ENCODE measurements at regions not wholly inside any gene's neighbourhood (a gene's known extent, or its start where the extent isn't known, plus 50 kb on each side); places are given as distances from the start of the nearest gene placed in this dataset.
A peak's percentile ranks its signal among the peaks of the same experiment; 100 is the strongest.

DNA sequence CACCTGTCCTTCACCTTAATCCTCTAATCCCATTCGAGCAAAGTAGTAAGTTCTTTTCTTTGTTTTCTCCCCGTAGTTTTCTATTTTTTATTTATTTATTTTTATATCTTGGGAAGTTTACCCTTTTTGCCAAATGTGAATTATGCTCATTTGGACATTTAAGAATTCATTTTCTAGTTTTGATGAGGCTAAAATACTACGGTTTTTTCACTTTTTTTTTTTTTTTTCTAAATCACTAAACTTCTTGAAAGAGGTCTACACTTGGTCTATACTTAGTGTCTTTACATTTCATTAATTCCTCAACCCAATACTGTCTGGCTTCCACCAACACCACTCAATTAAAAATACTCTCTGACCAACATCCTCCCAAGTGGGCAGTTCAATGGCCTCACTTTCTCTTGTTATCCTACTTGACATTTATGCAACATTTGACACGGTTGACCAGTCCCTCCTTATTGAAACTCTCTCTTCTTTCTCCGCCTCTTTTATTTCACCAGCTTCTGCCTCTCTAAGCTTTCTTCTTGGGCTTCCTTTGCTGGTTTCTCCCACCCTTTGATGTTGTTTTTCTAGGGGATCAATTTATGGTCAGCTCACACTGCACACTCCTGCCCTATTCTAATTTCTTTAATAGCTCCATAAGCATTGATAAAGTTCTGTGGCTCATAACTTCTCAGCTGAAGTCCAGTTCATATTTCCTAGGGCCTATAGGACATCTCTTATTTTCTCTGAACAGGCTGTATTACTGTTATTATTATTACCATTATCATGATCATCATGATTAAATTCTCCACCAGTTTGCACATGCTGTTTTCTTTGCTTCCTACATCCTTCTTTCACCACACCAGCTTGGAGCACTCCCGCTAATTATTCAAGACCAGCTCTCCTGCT is 72.6 kb upstream of the CITED2 start (continued):
- TF ChIP-seq ZNF699 (CRISPR knock-in tag; IDR thresholded peaks at IDR 0.05; ENCODE audit: insufficient replicate concordance) (no peak), ZNF79 (CRISPR knock-in tag; IDR thresholded peaks at IDR 0.05; ENCODE audit: low read depth) (0 out of 2 replicates have a peak, but pooled peaks have one; percentile 21), CHD2 (IDR thresholded peaks at IDR 0.05; ENCODE audit: low read depth, low read length) (no peak), ZNF24 (IDR thresholded peaks at IDR 0.05) (0 out of 2 replicates have a peak, but pooled peaks have one; percentile 32), ZNF140 (CRISPR knock-in tag; IDR thresholded peaks at IDR 0.05) (peak; percentile 36; the same call in 1 of the 2 replicates)

DNA sequence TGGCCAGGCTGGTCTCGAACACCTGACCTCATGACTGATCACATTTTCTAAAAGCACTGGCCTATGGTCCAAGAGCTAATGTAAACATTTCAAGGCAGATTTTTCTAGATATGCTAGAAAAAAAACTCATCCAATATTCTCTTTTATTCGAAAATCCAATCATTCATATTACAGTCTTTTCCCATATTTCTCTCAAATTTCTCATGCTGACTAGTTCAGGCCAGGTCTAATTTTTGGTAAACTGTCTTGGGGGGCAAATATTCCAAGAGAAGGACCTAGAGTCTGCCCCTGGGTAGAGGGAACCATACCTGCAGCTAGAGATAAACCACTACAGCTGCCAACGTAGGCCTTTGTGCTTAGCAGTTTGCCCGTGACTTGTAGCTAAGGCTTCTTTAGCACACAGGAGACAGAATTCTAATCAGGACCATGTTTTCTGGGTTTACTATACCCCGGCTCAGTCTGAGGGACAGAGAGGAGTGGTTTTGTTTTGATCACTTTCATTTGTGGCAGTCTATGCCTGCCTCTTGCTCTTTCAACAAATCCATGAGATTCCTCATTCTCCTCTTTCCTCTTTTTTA is 71.8 kb upstream of the CITED2 start:
- Histone ChIP-seq H3K4me3 (no peak overlapping the region), H3K36me3 (ENCODE audit: control insufficient read depth, insufficient read depth, low read length) (no peaks in the 10 kb centered on the region), H3K4me2 (ENCODE audit: insufficient read depth, low read length) (peak overlapping the region; percentile 50), H3K9me3 (replicated peaks; ENCODE audit: control insufficient read depth, insufficient read depth, low read depth, low read length) (no peaks in the 10 kb centered on the region), H3K27ac (ENCODE audit: extremely low read depth, low read depth, low read length) (peak overlapping the region; percentile 87), H3K27me3 (ENCODE audit: control insufficient read depth in 2 of 2, insufficient read depth in 2 of 2, low read length in 2 of 2) (no peaks in the 10 kb centered on the region), H2AFZ (ENCODE audit: low read depth, low read length) (peak overlapping the region; percentile 84), H4K20me1 (replicated peaks; ENCODE audit: control insufficient read depth, insufficient read depth, low read length) (no peaks in the 10 kb centered on the region), H3K9ac (ENCODE audit: insufficient read depth in 1 of 2, low read depth in 2 of 2, low read length in 2 of 2) (peak overlapping the region in 1 of 2 experiments; percentile 64; a peak in 2 of 4 replicates), H3K4me1 (replicated peaks in 1 of 2; ENCODE audit: control insufficient read depth in 2 of 2, insufficient read depth in 2 of 2, low read length in 2 of 2) (peaks cover 18 to 78% of the 10 kb centered on the region in 2 experiments), H3K9me1 (ENCODE audit: control insufficient read depth, insufficient read depth, low read length) (no peaks in the 10 kb centered on the region), H3K79me2 (ENCODE audit: control insufficient read depth, insufficient read depth, low read length) (no peaks in the 10 kb centered on the region)
- in situ Hi-C loops (cut with MboI) (no loop called here), intact Hi-C loops (cut with micrococcal nuclease) (loop anchor here (5.0 kb wide), 2 partner anchors 51 to 201 kb away; no protein-coding TSS in a partner anchor)
- DNase-seq (ENCODE audit: extremely low read depth in 1 of 4, low spot score in 3 of 4) (peak in 1 of 4 experiments; percentile 62), ATAC-seq (peak; percentile 19), FAIRE-seq (peak; percentile 37)
- 25% methylated on average over 5 of the region's 5 CpGs for WGBS (ENCODE audit: insufficient coverage, low coverage, missing lambda C conversion rate)
- ChIA-PET CTCF (ENCODE audit: low intra/inter-chr PET ratio) (no interaction called here), POLR2A (interaction anchor here (1.0 to 1.3 kb wide), 2 partner anchors 9 to 72 kb away, joined by 3 to 9 read pairs; partner anchors contain the start of gene CITED2)
- no TSS peak for BruUV-seq (replicated peaks)
- TF ChIP-seq, protein P1, sequence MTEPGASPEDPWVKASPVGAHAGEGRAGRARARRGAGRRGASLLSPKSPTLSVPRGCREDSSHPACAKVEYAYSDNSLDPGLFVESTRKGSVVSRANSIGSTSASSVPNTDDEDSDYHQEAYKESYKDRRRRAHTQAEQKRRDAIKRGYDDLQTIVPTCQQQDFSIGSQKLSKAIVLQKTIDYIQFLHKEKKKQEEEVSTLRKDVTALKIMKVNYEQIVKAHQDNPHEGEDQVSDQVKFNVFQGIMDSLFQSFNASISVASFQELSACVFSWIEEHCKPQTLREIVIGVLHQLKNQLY (CRISPR knock-in tag; conservative IDR thresholded peaks at IDR 0.05) = no peak
- TF ChIP-seq TGIF2 (CRISPR knock-in tag; IDR thresholded peaks at IDR 0.05) (no peak), DMBX1 (CRISPR knock-in tag; IDR thresholded peaks at IDR 0.05; ENCODE audit: borderline replicate concordance) (peak; percentile 19; the same call in 1 of the 2 replicates), GTF2A2 (tag; IDR thresholded peaks at IDR 0.05) (peak; percentile 41; the same call in 1 of the 2 replicates), ADNP (tag; IDR thresholded peaks at IDR 0.05) (peak; percentile 96), KLF6 (CRISPR knock-in tag; IDR thresholded peaks at IDR 0.05; ENCODE audit: borderline replicate concordance) (0 out of 2 replicates have a peak, but pooled peaks have one; percentile 20), TBP (optimal IDR thresholded peaks at IDR 0.05; ENCODE audit: low read depth, low read length) (no peak), ZNF586 (CRISPR knock-in tag; conservative IDR thresholded peaks at IDR 0.05) (no peak)
- TF ChIP-seq, protein P2, sequence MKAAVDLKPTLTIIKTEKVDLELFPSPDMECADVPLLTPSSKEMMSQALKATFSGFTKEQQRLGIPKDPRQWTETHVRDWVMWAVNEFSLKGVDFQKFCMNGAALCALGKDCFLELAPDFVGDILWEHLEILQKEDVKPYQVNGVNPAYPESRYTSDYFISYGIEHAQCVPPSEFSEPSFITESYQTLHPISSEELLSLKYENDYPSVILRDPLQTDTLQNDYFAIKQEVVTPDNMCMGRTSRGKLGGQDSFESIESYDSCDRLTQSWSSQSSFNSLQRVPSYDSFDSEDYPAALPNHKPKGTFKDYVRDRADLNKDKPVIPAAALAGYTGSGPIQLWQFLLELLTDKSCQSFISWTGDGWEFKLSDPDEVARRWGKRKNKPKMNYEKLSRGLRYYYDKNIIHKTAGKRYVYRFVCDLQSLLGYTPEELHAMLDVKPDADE (conservative IDR thresholded peaks at IDR 0.05; ENCODE audit: control insufficient read depth, low read depth, low read length) = no peak
- TF ChIP-seq, protein P3, sequence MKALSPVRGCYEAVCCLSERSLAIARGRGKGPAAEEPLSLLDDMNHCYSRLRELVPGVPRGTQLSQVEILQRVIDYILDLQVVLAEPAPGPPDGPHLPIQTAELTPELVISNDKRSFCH (CRISPR knock-in tag; IDR thresholded peaks at IDR 0.05) = no peak
- TF ChIP-seq, protein P3 (tag; IDR thresholded peaks at IDR 0.05) = peak; percentile 13; the same call in 1 of the 2 replicates

All from K562 (cell line).